GM10266 (cell line): ENCODE measurements at regions not wholly inside any gene's neighbourhood (a gene's known extent, or its start where the extent isn't known, plus 50 kb on each side); places are given as distances from the start of the nearest gene placed in this dataset.

Experiments
- DNase-seq: peaks from one replicate; pipeline ENCODE4 v3.0.0; 2012; ENCODE audit errors: extremely low spot score
- TF ChIP-seq, protein P1 (sequence below): IDR thresholded peaks from 2 replicates; pipeline ENCODE4 v1.5.1; 2012; ENCODE audit warnings: mild to moderate bottlenecking, low read depth; ENCODE audit not compliant: control insufficient read depth, insufficient read depth; ENCODE audit errors: missing control alignments

- DNase-seq: no peak
- TF ChIP-seq, protein P1, sequence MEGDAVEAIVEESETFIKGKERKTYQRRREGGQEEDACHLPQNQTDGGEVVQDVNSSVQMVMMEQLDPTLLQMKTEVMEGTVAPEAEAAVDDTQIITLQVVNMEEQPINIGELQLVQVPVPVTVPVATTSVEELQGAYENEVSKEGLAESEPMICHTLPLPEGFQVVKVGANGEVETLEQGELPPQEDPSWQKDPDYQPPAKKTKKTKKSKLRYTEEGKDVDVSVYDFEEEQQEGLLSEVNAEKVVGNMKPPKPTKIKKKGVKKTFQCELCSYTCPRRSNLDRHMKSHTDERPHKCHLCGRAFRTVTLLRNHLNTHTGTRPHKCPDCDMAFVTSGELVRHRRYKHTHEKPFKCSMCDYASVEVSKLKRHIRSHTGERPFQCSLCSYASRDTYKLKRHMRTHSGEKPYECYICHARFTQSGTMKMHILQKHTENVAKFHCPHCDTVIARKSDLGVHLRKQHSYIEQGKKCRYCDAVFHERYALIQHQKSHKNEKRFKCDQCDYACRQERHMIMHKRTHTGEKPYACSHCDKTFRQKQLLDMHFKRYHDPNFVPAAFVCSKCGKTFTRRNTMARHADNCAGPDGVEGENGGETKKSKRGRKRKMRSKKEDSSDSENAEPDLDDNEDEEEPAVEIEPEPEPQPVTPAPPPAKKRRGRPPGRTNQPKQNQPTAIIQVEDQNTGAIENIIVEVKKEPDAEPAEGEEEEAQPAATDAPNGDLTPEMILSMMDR: no peak
Measured at GRCh38 chr16:87199901-87200300, 117.3 kb downstream of the C16orf95 start.

GRCh38 chr16:87200637-87201036 lies 116.6 kb downstream of the C16orf95 start:
- TF ChIP-seq, protein P1: no peak
- DNase-seq: no peak

- TF ChIP-seq, protein P1: no peak
- DNase-seq: no peak
Measured at GRCh38 chr16:87201052-87201451, 116.1 kb downstream of the C16orf95 start.

GRCh38 chr16:87201790-87202189 lies 115.4 kb downstream of the C16orf95 start:
- TF ChIP-seq, protein P1: no peak
- DNase-seq: no peak

- TF ChIP-seq, protein P1: no peak
- DNase-seq: no peak
Measured at GRCh38 chr16:87202346-87202745, 114.8 kb downstream of the C16orf95 start.

DNA sequence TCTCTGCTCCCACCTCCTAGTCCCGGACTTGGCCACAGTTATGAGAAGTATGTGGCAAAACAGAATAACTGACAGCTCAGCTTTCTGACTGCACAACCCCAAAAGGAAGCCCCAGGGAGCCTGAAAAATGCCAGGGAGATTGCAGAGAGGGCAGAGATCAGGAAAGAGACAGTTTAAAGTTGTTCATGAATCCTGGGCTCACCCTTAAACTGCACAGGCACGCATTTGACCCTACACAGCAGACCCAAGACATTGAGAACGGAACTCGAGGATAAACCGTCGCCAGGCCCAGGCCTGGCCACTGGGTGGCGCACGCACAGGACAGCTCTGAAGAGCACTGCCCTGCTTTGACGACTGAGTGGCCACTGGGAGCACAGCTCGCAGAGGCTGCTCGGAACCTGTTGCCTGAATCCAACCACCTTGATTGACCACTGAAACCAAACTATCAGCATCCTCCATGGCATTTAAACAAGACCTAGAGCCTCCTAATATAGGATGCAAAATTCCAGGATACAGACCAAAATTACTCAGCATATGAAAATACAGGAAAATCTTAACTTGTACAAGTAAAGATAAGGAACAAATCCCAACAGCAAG lies 114.0 kb downstream of the C16orf95 start:
- TF ChIP-seq, protein P1: peak; percentile 89
- peak; percentile 78 for DNase-seq

DNA sequence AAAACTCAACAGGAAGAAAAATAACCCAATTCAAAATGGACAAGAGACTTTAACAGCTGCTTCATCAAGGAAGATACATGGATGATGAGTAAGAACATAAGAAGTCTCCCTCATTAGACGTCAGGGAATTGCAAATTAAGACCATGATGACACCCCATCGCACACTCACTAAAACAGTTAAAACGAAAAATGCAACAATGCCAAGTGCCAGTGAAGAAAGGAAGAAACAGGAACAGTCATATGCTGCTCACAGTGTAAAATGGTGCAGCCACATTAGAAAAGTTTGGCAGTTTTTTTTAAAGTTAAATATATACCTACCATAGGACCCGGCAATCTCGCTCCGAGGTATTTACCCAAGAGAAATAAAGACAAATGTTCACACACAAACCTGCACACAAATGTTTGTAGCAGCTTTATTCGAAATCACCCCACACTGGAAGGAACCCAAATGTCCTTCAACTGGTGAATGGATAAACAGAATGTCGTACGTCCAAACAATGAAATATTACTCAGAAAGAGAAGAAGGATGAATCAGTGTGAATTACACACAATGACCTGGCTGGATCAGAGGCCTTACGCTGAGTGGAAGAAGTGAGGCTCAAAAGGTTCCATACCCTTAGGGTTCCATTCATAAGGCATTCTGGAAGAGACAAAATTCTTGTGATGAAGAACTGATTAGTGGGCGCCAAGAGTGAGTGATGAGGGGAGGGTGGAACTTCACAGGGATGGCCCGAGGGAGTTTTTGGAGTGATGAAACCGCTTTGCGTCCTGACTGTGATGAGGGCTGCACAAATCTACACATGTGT lies 110.3 kb downstream of the C16orf95 start:
- TF ChIP-seq, protein P1: no peak
- DNase-seq: no peak
